T-helper 2 cell (primary cell): ENCODE measurements at regions not wholly inside any gene's neighbourhood (a gene's known extent, or its start where the extent isn't known, plus 50 kb on each side); places are given as distances from the start of the nearest gene placed in this dataset.
A peak's percentile ranks its signal among the peaks of the same experiment; 100 is the strongest.

Source experiments
- DNase-seq, 5 experiments: peaks; one replicate each; pipeline versions ENCODE4 v3.0.0 to v3.0.0-alpha.2; 2012 to 2022

DNA sequence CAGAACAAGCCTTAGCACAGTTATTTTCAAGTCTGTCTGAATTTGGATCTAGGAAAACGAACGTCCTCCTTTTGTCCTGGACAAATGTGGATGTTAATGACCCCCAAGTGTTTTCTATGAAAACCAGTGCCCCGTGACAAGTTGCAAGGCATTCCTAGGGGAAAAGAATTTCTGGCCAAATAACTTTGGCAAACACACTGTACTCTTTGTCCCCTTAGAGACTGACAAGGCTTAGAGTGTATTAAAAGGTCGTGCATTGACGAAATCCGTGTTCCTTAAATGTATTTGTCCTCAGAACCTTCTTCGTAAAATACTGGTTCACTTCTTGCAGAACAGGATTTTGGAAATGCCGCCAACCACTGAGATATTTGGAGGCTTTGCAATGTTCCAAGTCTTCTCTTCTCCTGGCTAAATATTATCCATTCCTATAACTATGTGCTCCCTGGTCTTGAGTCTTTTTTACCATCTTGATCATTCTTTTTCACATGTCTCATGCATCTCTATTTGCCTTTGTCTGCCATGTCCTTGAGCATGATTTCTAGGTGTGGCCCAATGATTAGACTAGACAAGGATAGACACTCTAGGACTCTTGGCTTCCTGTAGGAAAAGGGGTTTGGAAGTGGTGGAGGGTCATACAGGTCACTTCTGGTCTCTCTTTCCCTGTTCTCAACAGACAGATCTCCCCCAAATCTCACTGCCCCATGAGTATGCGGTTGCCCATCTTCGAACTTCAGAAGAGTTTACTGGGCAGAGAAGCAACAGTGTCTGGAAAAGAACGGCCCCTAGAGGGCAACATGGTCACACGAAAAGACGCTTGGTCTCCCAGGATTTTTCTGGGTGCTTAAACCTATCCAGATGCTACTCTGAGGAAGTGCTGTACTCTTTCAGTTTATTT is 117.5 kb downstream of the EDEM1 start:
- peak in 1 of 5 experiments; percentile 22 for DNase-seq

DNA sequence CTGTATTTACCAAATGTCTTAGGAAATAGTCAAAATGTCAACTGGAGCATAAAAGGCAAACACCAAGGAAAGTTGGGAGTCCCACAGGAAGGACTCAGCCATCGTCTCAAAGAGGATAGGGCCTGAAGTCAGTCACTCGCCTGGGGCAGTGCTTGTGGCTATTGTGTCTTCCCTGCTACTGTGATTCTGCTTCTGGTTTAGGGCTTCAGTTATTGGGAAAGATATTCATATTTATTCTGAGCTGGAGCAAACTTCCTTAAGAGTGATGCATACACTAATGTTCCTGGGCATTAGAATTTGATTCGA is 118.1 kb downstream of the EDEM1 start:
- no peak for DNase-seq

DNA sequence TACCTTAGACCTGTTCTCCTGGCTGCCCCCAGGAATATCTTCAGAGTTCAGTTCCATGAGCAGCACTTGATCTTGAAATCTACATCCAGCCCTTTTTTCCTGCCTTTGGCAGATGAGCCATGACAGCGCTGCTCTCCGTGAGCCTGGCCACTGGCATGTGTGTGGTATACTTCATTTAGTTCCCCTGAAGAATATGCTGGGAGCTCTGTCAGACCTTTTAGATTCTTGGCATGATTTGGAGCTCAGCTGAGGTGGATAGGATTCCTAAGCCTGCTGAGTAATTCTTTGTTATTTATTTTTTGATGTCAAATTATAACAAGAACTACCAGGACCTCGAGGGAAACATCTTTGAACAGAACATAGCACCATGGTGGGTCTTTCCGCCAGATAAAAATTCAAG is 121.7 kb downstream of the EDEM1 start:
- no peak for DNase-seq

DNA sequence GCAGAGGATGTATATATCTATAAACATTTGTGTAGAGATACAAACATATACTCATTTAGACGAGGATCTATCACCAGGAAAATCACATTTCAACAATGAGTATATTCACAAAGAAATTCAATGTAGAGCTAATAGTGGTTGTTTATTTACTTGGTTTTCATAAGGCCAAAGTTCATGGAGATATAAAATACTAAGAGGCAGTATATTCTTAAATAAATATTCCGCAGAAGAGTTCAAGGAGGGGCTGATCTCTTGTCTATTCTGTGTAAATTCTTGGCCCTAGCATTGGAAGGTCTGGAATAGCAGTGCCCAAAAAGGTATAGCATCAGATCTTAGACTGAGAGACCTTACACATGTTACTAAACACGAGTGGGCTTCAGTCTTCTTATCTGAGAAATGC is 122.1 kb downstream of the EDEM1 start:
- no peak for DNase-seq

DNA sequence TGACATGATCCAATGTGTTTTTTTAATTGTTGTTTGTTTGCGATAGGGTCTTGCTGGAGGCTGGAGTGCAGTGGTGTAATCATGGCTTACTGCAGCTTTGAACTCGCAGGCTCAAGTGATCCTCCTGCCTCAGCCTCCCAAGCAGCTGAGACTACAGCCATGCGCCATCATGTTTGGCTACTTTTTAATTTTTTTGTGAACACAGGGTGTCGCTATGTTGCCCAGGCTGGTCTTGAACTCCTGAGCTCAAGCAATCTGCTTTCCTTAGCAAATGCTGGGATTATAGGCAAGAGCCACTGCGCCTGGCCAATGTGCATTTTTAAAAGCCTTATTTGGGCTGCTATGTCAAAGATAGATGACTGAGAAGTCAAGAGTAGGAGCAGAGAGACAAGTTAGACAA is 123.0 kb downstream of the EDEM1 start:
- DNase-seq: no peak

DNA sequence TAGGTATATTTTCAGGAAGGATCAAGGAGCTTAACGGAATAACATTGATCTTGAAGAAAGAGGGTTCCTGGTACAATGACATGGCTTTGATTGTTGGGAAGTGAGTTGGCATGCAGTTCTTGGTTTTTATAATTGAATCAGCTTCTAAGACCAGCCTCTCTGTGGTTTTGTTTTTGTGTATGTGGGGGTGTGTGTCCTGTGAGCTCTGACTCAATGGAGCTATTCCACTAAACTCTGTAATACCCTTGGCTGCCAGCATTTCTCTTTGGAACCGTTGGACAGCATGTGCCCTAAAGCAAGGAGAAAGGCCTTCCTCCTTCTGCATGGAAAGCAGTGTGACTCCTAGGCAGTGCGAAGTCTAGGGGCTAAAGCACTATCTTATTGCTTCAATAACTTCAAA is 124.8 kb downstream of the EDEM1 start:
- no peak for DNase-seq

DNA sequence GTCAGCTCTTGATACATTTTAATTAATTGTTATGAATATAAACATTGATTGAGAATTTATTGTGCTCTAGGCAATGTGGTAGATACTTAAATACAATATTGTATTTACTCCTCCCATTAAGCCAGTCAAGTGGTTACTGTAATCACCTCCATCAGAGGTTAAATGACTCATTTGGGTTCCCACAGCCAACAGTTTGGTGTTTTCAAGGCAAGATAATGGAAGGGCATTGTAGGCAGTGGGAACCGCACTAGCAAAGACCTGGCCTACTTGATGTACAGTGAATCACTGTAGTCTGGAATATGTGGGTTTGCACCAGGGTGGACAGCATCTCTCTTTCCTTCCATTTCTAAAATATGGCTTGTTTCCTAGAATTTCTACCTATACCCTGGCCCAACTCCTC is 127.4 kb downstream of the EDEM1 start:
- DNase-seq: peak in 1 of 5 experiments; percentile 44

DNA sequence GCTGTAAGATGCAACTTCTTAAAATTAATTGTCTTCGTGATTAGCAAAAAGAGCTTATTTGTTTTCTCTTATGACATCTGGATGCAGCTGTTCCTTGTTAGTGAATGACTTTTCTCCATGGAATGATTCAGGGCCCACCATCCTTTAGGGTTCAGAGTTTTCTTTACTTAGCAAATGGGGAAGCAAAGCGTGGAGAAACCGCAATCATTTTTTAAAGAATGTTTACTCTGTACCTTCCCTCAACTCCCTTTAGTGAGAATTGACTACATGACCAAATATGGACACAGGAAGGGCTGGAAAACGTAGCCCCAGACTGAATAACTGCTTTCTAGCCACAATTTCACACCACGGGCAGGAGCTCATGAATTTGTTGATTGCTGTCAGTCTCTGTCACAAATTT is 130.1 kb downstream of the EDEM1 start:
- no peak for DNase-seq

DNA sequence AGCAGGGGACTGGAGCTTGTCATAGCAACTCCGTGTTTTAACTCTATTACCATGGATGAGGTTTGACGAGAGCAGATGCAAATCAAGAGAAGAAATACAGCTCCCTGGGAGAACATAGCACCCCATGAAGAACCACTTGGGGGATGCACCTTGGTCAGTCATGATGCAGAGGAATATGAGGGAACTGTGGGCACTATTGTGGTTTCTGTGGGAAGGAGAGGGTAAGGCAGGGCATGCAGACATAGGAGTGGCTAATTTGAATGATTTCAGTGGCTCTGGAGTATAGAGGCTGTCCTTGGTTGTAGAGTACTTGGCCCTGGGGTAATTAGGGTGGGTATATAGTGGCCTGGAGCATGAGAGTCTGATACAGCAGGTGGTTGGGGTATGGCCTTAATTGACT is 131.9 kb downstream of the EDEM1 start:
- DNase-seq: no peak

DNA sequence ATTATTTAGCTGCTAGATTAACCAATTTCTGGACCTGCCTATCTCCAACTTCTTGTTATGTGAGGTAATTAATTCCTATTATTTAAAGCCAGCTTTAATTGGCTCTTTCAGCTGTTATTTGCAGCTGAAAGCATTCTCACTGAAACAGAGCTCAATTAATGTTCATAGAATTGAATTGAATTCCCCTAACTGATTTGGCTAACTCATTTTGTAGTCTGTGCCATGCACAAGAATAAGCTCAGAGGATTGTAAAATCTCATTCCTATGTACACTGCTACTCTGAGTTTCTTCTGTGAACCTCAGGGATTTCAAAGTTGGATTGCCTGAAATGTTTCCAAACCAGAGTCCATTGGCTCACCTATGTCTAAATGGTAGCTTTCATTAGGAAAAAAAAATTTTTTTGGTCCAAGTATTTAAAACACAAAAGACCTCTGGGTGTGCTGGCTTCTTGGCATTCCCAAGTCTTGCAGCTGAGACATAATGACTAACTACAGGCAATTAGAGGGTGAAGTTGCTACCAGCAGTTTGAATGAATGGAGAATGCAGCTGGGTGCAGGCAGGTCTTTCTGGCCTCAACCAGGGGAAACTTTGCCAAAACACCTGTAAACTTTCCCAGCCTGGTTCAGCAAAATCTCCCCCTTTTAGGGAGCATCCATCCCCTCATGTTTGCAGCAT is 134.3 kb downstream of the EDEM1 start:
- no peak for DNase-seq

DNA sequence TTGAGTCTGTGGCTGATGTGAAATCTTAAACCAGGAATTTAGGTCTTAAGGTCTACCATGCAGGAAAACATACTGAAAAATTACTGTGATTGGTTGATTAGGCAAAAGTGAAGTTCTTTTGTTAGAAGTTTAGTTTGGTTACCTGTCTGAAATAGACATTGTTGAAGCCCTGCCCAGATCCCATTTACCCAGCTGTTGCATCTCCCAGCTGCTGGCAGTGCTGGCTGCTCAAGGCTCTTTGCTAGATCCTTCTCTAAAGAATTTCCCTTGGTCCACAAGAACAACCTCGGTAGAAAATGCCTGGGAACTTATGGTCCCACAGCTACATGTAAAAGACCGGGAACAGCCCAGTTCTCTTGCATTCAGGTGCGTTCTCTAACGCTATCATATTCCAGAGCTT is 137.3 kb downstream of the EDEM1 start:
- DNase-seq: no peak

DNA sequence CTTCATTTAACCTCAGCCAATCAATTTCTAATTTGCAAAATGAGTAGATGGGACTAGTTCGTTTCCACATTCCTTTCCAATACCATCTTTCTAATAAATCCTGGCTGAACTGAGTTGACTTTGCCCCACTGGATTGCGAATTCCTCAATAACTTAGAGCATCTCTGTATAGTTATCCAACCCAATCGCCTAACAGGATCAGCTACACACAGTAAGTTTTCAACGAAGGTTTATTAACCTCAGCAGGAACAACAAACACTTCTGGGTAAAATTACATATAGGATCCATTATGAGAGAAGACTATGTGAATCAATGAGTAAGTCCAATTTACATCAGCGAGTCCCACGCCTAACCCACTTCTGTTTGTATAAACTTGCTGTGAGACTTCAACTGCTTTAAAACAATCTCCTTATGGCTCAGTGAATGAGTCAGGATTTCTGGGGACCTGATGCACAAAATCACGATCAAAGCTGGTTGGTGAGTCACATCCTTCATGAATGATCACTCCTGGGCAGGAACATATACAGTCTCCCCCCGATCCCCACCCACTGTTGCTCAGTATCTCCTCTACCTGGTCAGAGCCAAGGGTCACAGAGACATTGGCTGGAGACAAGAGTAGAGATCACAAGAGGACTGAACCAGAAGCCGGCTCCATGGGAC is 142.8 kb downstream of the EDEM1 start:
- DNase-seq: no peak

DNA sequence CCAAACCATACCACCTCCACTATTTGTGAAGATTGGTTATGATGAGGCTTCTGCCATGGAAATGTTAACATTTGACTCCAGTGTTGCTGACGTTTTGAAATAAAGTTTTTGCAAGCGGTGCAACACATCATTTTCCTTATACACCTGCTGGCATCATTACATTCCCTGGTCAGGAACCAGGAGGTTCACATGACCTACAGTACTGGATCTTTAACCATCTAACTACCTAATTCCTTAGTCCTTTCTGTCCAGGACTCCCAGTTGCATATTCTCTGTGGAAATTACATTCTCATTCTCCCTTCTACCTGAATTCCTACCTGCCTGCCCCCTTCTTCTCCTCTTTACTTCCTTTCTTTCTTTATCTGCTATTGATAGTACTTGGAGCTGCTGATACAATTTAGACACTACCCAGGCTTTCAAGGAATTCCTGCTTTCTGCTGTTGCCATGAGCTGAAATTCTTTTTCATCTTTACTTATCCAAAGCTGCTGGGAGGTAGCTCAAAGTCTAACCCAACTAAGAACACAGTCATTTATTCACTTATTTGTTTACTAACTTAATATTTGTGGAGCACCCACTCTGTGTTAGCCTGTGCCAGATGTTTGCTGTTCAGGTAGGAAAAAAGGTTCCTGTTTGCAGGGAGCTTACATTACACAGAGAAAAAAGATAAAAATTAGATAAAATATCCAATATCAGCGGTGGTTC is 144.2 kb downstream of the EDEM1 start:
- DNase-seq: no peak

DNA sequence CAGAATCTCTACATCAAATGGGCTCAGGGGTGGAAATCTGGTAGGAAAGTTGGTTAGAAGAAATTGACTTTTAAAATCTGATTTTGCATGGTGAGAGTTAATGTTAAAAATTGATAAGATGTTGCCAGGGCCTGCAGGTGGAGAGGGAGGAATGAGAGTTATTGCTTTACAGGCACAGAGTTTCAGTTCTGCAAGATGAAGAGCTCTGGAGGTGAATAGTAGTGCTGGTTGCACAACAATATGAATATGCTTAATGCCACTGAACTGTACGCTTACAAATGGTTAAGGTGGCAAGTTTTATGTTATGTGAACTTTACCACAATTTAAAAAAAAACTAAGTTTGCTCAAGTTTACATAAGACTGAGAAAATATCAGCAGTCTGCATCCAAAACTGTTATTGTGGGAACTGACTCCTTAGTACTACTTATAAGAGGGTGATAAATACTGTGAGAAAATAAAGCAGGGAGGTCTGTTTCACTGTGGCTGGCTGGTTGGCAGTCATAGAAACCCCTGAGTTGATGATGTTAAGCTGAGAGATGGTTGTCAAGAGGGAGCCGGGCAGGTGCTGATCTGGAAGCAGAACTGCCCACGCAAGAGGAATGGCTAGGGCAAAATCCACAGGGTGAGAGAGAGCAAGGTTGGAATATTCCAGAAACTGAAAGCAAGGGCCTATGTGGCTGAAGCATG is 144.9 kb downstream of the EDEM1 start:
- DNase-seq: no peak

DNA sequence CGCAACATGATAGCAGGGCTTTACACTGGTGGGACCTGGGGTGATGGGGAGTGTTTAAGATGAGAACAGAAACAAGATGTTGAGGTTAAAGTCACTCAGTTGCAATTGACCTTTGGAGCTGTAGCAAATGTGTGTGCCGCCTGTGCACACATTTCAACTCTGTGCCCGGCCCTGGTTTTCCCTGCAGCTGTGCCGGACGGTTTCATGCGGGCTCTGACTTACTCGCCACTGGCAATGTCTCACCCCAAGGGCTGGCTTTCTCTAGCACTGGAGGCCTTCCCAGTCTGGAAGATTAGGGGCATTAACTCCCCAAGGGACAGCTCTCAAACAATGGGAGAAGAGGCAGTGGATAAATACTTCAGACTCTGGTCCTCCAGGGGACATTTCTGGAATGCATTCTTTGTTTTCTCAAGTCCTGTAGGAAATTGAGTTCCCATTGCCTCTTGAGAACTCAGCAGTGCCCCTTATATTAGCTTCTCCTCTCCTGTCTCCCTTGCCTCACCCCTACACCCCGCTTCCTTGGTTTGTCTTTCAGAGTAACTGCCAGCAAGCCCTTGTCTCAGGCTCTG is 152.5 kb downstream of the EDEM1 start:
- DNase-seq: no peak

DNA sequence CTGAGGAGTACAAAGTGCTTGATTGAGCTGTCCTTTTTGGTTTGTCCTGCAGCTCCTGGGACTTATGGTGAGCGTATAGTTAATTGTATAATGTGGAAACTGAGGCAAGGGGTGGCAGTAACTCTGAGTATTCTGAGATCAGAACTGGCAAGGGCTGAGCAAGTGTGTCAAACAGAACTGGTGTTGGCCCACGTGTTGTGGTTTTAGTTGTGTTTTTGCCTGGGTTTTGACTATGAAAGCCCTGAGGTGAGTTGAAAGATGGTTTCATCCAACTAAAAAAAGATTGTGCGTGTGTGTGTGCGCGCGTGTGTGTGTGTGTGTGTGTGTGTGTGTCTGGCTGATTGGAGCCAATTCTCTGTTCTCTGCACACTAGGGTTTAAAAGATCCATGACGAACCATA is 154.1 kb downstream of the EDEM1 start:
- no peak for DNase-seq

DNA sequence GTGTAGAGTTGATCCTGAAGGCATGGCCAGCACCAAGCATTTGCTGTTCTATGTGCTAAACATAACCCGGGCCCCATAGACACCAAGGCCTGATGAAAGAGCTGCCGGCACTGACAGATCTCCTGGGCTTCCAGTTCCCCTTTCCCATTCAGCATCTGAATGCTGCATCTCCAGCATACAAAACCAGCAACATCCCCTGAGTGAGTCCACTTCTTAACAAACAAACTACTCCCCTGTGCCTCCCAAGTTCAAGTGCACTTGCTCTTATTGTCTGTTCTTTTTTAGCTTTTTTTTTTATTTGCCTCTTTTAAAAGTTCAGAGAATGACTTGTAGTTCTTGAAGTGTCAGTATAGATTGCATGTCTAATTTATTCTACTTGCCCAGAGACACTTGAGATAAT is 156.0 kb downstream of the EDEM1 start:
- no peak for DNase-seq

DNA sequence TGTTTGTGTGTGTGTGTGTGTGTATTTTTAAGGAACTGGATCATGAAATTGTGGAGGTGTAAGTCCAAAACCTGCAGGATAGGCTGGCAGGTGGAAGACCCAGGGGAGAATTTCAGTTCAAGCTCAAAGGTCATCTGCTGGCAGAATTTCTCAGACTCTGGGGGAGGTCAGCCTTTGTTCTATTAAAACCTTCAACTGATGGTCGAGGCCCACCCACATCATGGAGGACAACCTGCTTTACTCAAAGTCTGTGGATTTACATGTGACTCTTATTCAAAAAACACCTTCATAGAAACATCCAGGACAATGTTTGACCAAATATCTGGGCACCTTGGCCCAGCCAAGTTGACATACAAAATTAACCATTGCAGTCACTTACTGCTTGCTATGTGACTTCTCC is 157.2 kb downstream of the EDEM1 start:
- DNase-seq: no peak

DNA sequence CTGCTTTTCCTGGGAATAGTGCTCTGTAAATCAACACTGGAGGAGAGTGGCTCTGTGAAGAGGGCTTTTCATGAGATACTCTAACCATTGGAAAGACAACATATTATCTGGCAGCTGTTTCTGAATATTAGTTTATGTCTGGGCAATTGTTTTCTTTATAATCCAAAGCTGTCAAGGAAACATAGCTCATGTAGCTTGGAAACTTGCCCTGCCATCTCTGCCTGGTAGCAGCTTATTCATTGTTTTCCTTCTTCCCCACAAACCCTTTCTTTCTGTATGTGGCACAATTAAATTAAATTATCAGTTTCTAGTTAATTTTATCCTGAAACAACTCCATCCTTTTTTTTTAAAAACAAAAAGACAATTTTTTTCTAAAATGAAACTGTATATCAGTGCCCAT is 160.0 kb downstream of the EDEM1 start:
- DNase-seq: no peak

DNA sequence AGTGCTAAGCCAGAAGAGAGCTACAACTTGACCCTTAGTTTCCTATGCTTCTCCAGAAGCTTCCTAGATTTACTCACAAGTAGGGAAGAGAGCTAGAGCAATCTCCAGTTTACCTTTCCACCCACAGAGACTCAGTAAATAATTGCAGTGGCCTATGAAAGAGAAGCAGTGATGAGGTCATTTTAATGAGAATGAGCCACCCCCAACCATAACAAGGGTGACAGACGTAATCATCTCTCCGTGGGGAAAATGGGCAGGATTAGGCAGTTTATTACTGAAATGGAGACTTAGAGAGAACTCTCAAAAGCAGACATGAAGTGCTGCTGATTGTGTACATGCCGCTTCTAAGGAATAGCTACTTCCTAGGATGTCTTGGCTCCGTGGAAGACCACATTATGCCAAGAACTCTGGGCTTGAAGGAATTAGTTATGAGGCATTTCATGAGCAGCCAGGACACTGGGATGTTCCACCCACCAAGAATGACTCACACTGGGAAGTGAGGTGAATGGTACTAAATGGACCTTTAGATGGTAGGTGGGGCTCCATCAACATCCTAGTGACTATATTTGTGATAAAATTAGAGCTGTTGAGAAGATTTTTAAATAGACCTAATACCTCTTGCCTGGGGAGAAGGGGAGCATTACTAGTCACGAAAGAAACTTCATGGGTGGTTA is 160.9 kb downstream of the EDEM1 start:
- DNase-seq: no peak

DNA sequence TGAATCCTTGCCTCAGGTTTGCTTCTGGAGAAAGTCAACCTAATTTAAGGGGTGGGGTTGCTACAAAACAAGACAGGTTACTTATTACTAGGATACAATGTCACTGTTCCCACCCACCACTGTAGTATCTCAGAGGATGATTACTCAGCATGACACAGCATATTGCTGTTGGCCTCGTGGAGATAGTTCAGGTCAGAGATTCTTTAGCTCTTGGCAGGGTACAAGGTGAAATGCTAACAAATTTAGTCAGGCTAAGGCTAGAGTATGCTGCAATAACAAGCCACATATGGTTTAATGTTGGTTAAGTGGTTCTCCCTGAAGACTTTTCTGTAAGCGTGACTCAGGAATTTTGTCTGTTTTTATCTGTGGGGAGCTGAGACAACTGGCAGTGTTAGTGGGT is 161.8 kb downstream of the EDEM1 start:
- DNase-seq: no peak

DNA sequence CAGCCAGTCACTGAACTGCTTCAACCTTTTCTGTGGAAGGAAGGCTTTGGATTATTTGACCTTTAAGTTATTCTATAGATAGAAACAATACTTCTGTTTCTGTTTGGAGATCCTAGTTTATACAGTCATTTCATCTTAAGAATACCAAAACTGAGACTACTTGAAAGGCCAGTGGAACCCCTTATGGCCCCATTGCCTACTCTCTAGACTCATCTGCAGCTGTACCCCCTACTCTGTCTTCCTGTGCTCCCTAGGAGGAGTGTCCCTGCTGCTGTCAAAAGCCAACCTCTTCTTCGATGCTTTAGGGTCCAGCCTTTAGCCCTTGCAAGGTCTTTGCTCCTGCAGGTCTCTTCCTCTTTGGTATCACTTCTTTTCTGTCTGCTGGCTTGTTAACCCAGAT is 169.6 kb downstream of the EDEM1 start:
- no peak for DNase-seq
